ENCODE measurements at regions not wholly inside any gene's neighbourhood (a gene's known extent, or its start where the extent isn't known, plus 50 kb on each side); places are given as distances from the start of the nearest gene placed in this dataset.

DNA sequence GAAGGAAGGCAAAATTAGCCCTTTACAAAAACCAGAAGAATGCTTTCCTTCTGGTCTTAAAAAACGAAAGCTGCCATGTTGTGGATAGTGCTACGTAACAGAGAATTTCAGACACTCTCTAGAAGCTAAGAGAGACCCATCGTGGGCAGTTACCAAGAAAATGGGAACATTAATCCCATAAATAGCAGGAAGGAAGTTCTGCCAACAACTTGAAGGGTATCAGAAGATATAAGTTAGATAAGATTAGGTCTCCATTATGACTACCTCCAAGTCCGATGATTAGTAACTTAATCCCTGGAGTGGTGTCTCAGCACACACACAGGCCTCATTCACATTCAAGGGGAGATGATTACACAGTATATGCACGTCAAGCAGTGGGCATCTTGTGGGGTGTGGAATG lies 115.7 kb upstream of the TRPC4 start:
- TF ChIP-seq POLR2AphosphoS5 (IDR thresholded peaks at IDR 0.05; ENCODE audit: low read depth, low read length): no peak
- no peak for TF ChIP-seq POLR2A (IDR thresholded peaks at IDR 0.05; ENCODE audit: low read depth, low read length)
